Sigmoid colon (tissue), 6 donors: ENCODE measurements at regions not wholly inside any gene's neighbourhood (a gene's known extent, or its start where the extent isn't known, plus 50 kb on each side); places are given as distances from the start of the nearest gene placed in this dataset.

ENCODE experiments used
- DNase-seq: peaks from one replicate; pipeline ENCODE4 v3.0.0-alpha.2; 2019
- H3K27ac ChIP-seq, 4 donors: fragments of 200-600 bp; sonication (generic); one replicate each; pipeline ENCODE4 v1.5.1; 2016 to 2019; ENCODE audit warnings: mild to moderate bottlenecking in 1 of 4
- H3K27me3 ChIP-seq, 3 donors: fragments of 200-600 bp; sonication (generic); one replicate each; pipeline ENCODE4 v1.5.1; 2019; ENCODE audit warnings: mild to moderate bottlenecking in 1 of 3
- H3K36me3 ChIP-seq, 4 donors: fragments of 200-600 bp; sonication (generic); one replicate each; pipeline ENCODE4 v1.5.1; 2016 to 2019
- H3K4me1 ChIP-seq, 4 donors: fragments of 200-600 bp; sonication (generic); one replicate each; pipeline ENCODE4 v1.5.1; 2017 to 2019
- H3K4me3 ChIP-seq, 4 donors: fragments of 200-600 bp; sonication (generic); one replicate each; pipeline ENCODE4 v1.5.1; 2017 to 2019; ENCODE audit warnings: mild to moderate bottlenecking in 2 of 4, moderate library complexity in 1 of 4
- H3K9me3 ChIP-seq, 4 donors: fragments of 200-600 bp in 3 of 4; sonication (generic) in 3 of 4; one replicate each; pipeline versions ENCODE4 v1.5.1 to v1.6.1; 2013 to 2019
- EP300 ChIP-seq, 4 donors: sonication (generic); formaldehyde crosslinking; IDR thresholded peaks; one replicate each; pipeline ENCODE4 v1.6.1; 2017; ENCODE audit warnings: antibody characterized with exemption in 4 of 4
- POLR2A ChIP-seq, 2 donors: fragments of 450-650 bp; IDR thresholded peaks; one replicate each; pipeline ENCODE4 v1.6.1; 2016; ENCODE audit warnings: antibody characterized with exemption in 2 of 2, mild to moderate bottlenecking in 2 of 2, moderate library complexity in 2 of 2
- POLR2AphosphoS5 ChIP-seq, 4 donors: sonication (generic); formaldehyde crosslinking; IDR thresholded peaks; one replicate each; pipeline ENCODE4 v1.6.1; 2017; ENCODE audit warnings: antibody characterized with exemption in 4 of 4
- WGBS, 2 donors: extraction: QIAGEN DNeasy Blood & Tissue Kit; methylation state at CpG; one replicate each; pipeline ENCODE4 v1.1.7; 2013; 5-methylcytosine and 5-hydroxymethylcytosine counted together
- intact Hi-C: fragments of 100-400 bp; cut with DNase I; formaldehyde crosslinking; loops from one replicate; pipeline ENCODE4 v1.15.1; 2023
- TF ChIP-seq, protein P1 (sequence below), 4 experiments: fragments of 450-650 bp in 3 of 4; fragments of 200-600 bp in 1 of 4; IDR thresholded peaks; one replicate each; pipeline ENCODE4 v1.5.1; 2016 to 2019; ENCODE audit warnings: antibody characterized with exemption in 4 of 4, mild to moderate bottlenecking in 3 of 4, moderate library complexity in 2 of 4
- donor health status: healthy with polysubstance abuse.
- donor health status: healthy.

DNA sequence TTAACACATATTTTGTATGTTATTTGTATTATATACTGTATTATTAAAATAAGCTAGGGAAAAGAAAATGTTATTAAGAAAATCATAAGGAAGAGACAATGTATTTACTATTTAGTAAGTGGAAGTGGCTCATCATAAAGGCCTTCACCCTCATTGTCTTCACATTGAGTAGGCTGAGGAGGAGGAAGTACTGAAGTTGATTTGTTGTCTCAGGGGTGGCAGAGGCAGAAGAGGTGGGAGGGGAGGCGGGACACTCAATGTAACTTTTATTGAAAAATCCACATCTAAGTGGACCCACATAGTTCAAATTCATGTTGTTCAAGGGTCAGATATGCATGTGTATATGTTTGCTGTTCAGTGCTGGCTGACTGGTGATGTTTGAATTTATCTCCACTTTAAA, 210.2 kb upstream of the CITED2 start:
- no peak for DNase-seq
- WGBS, 2 donors: 92 to 100% methylated on average over 1 of the region's 1 CpG
- no peak overlapping the region for H3K27ac ChIP-seq
- intact Hi-C loops: no loop called here
- no peaks in the 10 kb centered on the region for H3K27me3 ChIP-seq
- H3K36me3 ChIP-seq: no peaks in the 10 kb centered on the region
- no peak for TF ChIP-seq EP300 (IDR thresholded peaks at IDR 0.05)
- TF ChIP-seq, protein P1, sequence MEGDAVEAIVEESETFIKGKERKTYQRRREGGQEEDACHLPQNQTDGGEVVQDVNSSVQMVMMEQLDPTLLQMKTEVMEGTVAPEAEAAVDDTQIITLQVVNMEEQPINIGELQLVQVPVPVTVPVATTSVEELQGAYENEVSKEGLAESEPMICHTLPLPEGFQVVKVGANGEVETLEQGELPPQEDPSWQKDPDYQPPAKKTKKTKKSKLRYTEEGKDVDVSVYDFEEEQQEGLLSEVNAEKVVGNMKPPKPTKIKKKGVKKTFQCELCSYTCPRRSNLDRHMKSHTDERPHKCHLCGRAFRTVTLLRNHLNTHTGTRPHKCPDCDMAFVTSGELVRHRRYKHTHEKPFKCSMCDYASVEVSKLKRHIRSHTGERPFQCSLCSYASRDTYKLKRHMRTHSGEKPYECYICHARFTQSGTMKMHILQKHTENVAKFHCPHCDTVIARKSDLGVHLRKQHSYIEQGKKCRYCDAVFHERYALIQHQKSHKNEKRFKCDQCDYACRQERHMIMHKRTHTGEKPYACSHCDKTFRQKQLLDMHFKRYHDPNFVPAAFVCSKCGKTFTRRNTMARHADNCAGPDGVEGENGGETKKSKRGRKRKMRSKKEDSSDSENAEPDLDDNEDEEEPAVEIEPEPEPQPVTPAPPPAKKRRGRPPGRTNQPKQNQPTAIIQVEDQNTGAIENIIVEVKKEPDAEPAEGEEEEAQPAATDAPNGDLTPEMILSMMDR (IDR thresholded peaks at IDR 0.05): no peak
- H3K4me3 ChIP-seq: no peak overlapping the region
- no peaks in the 10 kb centered on the region for H3K9me3 ChIP-seq
- H3K4me1 ChIP-seq: peaks cover 0 to 23% (median 21%) of the 10 kb centered on the region in 4 donors

DNA sequence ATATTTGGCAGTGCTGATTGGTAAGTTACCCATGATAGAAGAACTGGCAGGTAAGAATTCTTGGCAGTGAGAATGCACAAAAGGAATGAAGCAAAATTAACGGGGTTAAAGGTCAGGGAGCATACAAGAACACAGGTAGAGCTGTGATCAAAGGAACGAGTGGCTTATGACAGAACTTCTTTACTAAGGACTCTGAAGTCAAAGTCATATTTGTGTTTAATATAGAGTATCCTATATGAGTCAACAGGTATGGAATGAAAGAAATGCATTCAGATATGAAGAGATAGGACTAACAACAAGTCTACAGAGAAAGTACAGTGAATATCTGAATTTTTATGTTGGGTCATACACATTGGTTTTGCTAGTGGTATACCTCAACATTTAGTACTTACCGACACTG, 209.0 kb upstream of the CITED2 start:
- no peak for TF ChIP-seq POLR2A (IDR thresholded peaks at IDR 0.05)
- no peak overlapping the region for H3K4me3 ChIP-seq
- H3K36me3 ChIP-seq: no peaks in the 10 kb centered on the region
- no peaks in the 10 kb centered on the region for H3K9me3 ChIP-seq
- intact Hi-C loops: no loop called here
- no peak for DNase-seq
- WGBS, 2 donors: 49 to 81% methylated on average over 3 of the region's 3 CpGs
- no peak overlapping the region for H3K27ac ChIP-seq
- H3K27me3 ChIP-seq: no peaks in the 10 kb centered on the region
- H3K4me1 ChIP-seq: peaks cover 0 to 16% (median 13%) of the 10 kb centered on the region in 4 donors

DNA sequence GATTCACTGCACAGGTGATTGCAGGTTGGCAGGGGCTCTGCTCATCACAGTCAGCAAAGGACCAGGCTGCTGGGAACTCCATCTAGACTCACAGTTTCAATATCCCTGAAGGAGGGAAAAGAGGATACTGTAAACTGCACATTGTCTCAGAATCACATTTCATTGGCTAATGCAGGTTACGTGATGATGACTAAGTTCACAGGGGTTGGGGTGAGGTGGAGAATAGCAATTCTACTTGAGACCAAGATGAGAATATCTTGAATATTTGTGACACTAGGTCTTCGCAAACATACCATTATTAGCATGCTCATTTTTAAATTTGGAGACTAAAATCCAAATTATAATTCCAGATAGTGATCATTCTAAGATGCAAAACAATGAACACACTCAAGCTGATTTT, 208.5 kb upstream of the CITED2 start:
- H3K9me3 ChIP-seq: no peaks in the 10 kb centered on the region
- H3K4me3 ChIP-seq: no peak overlapping the region
- H3K27me3 ChIP-seq: no peaks in the 10 kb centered on the region
- no peak for DNase-seq
- no peak overlapping the region for H3K27ac ChIP-seq
- no peaks in the 10 kb centered on the region for H3K36me3 ChIP-seq
- TF ChIP-seq POLR2A (IDR thresholded peaks at IDR 0.05) (no peak), EP300 (IDR thresholded peaks at IDR 0.05) (no peak), POLR2AphosphoS5 (IDR thresholded peaks at IDR 0.05) (no peak)
- TF ChIP-seq, protein P1 (IDR thresholded peaks at IDR 0.05): no peak
- intact Hi-C loops: no loop called here
- 97 to 99% methylated on average over 2 of the region's 2 CpGs for WGBS, 2 donors
- H3K4me1 ChIP-seq: peaks cover 0 to 16% (median 13%) of the 10 kb centered on the region in 4 donors

DNA sequence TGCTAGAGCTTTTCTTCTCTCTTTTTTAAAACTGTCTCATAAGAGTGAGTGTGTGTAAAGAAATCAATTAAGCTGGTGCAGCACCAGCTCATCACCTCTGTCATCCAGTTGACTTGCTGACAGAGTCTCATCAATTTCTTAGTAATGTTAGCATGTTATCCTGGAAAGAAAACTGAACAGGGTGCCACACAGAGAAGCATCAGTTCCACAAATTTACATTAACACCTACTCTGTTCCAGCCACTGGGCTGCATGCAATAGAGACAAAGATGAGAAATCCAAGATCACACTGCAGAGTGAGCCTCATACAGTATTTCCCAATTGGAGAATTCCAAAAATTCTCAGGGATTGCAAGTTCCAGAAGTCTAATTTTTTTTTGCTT, 207.0 kb upstream of the CITED2 start:
- no peak overlapping the region for H3K4me3 ChIP-seq
- no peaks in the 10 kb centered on the region for H3K9me3 ChIP-seq
- no peaks in the 10 kb centered on the region for H3K36me3 ChIP-seq
- no peak for TF ChIP-seq POLR2AphosphoS5 (IDR thresholded peaks at IDR 0.05)
- TF ChIP-seq, protein P1 (IDR thresholded peaks at IDR 0.05): no peak
- no peak for TF ChIP-seq EP300 (IDR thresholded peaks at IDR 0.05)
- no peak for TF ChIP-seq POLR2A (IDR thresholded peaks at IDR 0.05)
- H3K27me3 ChIP-seq: no peaks in the 10 kb centered on the region
- intact Hi-C loops: no loop called here
- no peak overlapping the region for H3K27ac ChIP-seq
- H3K4me1 ChIP-seq: peaks cover 0 to 20% (median 15%) of the 10 kb centered on the region in 4 donors
- no peak for DNase-seq

DNA sequence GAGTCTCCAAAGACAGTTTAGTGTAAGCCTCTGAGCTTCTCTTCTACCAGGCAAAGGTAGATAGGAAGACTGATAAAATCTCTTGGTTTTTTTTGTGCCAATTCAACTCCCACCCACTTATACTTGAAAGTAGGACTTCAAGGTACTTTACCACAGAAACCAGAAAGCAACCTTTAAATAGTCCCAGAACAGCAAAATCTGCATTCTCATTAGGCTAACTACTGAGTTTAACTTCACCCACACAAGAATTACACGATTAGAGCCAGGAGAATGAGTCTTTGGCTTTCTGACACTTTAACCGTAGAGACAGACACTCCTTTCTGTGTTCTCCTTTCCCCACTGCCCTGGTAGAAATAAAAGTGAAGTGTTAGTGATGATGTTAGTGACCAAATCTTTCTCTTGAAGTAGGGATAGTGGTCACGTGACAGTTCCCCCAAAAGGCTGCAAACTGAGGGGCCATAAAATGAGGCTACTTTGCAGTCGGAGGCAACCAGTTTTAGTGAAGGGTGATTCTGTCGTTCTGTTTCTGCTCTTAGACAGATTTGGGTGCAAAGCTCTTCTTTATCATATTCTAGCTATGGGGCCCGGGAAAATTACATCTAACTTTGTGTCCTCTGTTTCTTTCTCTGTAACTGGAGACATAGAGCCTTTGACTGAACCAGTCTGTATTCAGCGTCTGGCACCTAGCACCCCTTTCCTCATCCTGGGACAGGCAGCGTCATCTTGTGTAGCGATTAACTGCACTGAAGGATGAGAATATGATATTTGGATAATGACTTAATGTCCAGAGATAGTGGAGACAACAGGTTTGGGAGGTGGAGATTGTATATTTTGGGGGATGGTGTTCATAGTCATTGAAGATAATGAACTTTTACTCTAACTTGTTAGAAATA, 206.4 kb upstream of the CITED2 start:
- no peak overlapping the region for H3K27ac ChIP-seq
- no peak overlapping the region for H3K4me3 ChIP-seq
- intact Hi-C loops: no loop called here
- TF ChIP-seq EP300 (IDR thresholded peaks at IDR 0.05) (no peak), POLR2A (IDR thresholded peaks at IDR 0.05) (no peak), POLR2AphosphoS5 (IDR thresholded peaks at IDR 0.05) (no peak)
- TF ChIP-seq, protein P1 (IDR thresholded peaks at IDR 0.05): no peak
- no peaks in the 10 kb centered on the region for H3K36me3 ChIP-seq
- 84 to 88% methylated on average over 9 of the region's 9 CpGs for WGBS, 2 donors
- H3K27me3 ChIP-seq: no peaks in the 10 kb centered on the region
- no peaks in the 10 kb centered on the region for H3K9me3 ChIP-seq
- H3K4me1 ChIP-seq: peaks cover 0 to 20% (median 15%) of the 10 kb centered on the region in 4 donors
- no peak for DNase-seq
